Thyroid gland (tissue), 4 donors: ENCODE measurements at regions not wholly inside any gene's neighbourhood (a gene's known extent, or its start where the extent isn't known, plus 50 kb on each side); places are given as distances from the start of the nearest gene placed in this dataset.

Experiments
- DNase-seq, 2 donors: peaks; one replicate each; pipeline ENCODE4 v3.0.0-alpha.2; 2019
- H3K27ac ChIP-seq, 3 donors: fragments of 200-600 bp; sonication (generic); 1 replicate in 2 of 3; 2 replicates in 1 of 3; pipeline ENCODE4 v1.5.1; 2016 to 2019; ENCODE audit warnings: mild to moderate bottlenecking in 1 of 3, moderate library complexity in 1 of 3
- H3K27me3 ChIP-seq: fragments of 200-600 bp; sonication (generic); one replicate; pipeline ENCODE4 v1.5.1; 2019
- H3K36me3 ChIP-seq, 2 donors: fragments of 200-600 bp; sonication (generic); one replicate each; pipeline ENCODE4 v1.5.1; 2016 to 2019
- H3K4me1 ChIP-seq, 2 donors: fragments of 200-600 bp; sonication (generic); one replicate each; pipeline ENCODE4 v1.5.1; 2017 to 2019
- H3K4me3 ChIP-seq, 3 donors: fragments of 200-600 bp; sonication (generic); replicated peaks in 1 of 3; 1 replicate in 2 of 3; 2 replicates in 1 of 3; pipeline ENCODE4 v1.5.1; 2016; ENCODE audit warnings: mild to moderate bottlenecking in 1 of 3
- H3K9me3 ChIP-seq: fragments of 200-600 bp; sonication (generic); one replicate; pipeline ENCODE4 v1.5.1; 2017
- POLR2A ChIP-seq, 2 donors: fragments of 450-650 bp; IDR thresholded peaks; one replicate each; pipeline ENCODE4 v1.6.1; 2017; ENCODE audit warnings: antibody characterized with exemption in 2 of 2, mild to moderate bottlenecking in 2 of 2, moderate library complexity in 1 of 2
- WGBS, 2 donors: methylation state at CpG; one replicate each; pipeline ENCODE4 v1.1.5; 2017; 5-methylcytosine and 5-hydroxymethylcytosine counted together
- intact Hi-C: fragments of 100-400 bp; cut with DNase I; formaldehyde crosslinking; loops from one replicate; pipeline ENCODE4 v1.15.1; 2023
- TF ChIP-seq, protein P1 (sequence below), 6 experiments: fragments of 200-600 bp in 3 of 6; fragments of 450-650 bp in 3 of 6; sonication (generic) in 3 of 6; IDR thresholded peaks; one replicate each; pipeline ENCODE4 v1.5.1; 2016 to 2019; ENCODE audit warnings: antibody characterized with exemption in 6 of 6, mild to moderate bottlenecking in 2 of 6, inconsistent platforms in 1 of 6, moderate library complexity in 1 of 6

DNA sequence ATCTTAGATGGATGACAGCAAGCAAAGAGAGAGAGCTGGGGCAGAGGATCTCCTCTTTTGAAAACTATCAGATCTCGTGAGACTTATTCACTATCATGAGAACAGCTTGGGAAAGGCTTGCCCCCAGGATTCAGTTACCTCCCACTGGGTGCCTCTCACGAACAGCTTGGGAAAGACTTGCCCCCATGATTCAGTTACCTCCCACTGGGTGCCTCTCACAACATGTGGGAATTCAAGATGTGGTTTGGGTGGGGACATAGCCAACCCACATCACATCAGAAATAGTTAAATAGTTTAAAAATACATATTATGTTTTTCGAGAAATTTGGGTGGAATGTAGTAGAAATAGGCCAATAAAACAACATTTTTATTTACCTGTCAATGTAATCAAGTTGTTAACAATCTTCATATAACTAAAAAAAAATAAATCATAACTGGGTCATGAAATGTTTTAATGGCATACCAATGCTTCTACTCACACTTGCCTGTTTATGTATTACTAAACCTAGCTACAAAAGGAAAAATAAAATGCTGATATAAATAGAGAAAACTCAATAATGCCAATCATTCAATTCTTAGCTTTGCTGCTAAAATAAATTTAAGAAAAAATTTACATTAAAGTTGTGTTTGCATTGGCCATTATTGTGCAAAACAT, 608.9 kb downstream of the SUCLG1 start:
- no peak for TF ChIP-seq POLR2A (IDR thresholded peaks at IDR 0.05)
- TF ChIP-seq, protein P1, sequence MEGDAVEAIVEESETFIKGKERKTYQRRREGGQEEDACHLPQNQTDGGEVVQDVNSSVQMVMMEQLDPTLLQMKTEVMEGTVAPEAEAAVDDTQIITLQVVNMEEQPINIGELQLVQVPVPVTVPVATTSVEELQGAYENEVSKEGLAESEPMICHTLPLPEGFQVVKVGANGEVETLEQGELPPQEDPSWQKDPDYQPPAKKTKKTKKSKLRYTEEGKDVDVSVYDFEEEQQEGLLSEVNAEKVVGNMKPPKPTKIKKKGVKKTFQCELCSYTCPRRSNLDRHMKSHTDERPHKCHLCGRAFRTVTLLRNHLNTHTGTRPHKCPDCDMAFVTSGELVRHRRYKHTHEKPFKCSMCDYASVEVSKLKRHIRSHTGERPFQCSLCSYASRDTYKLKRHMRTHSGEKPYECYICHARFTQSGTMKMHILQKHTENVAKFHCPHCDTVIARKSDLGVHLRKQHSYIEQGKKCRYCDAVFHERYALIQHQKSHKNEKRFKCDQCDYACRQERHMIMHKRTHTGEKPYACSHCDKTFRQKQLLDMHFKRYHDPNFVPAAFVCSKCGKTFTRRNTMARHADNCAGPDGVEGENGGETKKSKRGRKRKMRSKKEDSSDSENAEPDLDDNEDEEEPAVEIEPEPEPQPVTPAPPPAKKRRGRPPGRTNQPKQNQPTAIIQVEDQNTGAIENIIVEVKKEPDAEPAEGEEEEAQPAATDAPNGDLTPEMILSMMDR (IDR thresholded peaks at IDR 0.05) = no peak
- H3K27ac ChIP-seq = no peak overlapping the region
- 59 to 76% methylated on average over 3 of the region's 3 CpGs for WGBS, 2 donors
- H3K4me1 ChIP-seq = no peaks in the 10 kb centered on the region
- no peak for DNase-seq
- no peak overlapping the region for H3K4me3 ChIP-seq
- H3K9me3 ChIP-seq = no peaks in the 10 kb centered on the region
- no peaks in the 10 kb centered on the region for H3K36me3 ChIP-seq
- no peaks in the 10 kb centered on the region for H3K27me3 ChIP-seq
- intact Hi-C loops = no loop called here

DNA sequence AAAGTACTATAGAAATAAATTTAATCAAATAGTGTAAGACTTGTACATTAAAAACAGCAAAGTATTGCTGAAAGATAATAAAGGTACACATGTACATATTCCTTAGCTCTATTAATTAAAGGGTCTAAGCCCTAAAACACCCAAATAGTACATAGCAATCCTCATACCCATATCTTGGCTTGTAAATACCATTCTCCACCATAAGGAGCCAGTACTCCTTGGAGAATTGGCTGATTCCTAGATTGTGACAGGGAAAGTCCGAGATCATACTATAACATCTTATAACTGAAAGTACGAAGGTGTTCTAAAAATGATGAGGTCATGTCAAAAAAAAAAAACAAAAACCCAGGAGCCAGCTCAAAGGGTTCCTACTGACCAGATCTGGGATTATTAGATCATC, 614.6 kb downstream of the SUCLG1 start:
- WGBS, 2 donors = 83 to 89% methylated on average over 2 of the region's 2 CpGs
- no peaks in the 10 kb centered on the region for H3K27me3 ChIP-seq
- H3K4me1 ChIP-seq = no peaks in the 10 kb centered on the region
- intact Hi-C loops = no loop called here
- no peaks in the 10 kb centered on the region for H3K36me3 ChIP-seq
- DNase-seq = no peak
- no peaks in the 10 kb centered on the region for H3K9me3 ChIP-seq
- H3K4me3 ChIP-seq = no peak overlapping the region
- no peak overlapping the region for H3K27ac ChIP-seq
- TF ChIP-seq POLR2A (IDR thresholded peaks at IDR 0.05) = no peak
- TF ChIP-seq, protein P1 (IDR thresholded peaks at IDR 0.05) = no peak

DNA sequence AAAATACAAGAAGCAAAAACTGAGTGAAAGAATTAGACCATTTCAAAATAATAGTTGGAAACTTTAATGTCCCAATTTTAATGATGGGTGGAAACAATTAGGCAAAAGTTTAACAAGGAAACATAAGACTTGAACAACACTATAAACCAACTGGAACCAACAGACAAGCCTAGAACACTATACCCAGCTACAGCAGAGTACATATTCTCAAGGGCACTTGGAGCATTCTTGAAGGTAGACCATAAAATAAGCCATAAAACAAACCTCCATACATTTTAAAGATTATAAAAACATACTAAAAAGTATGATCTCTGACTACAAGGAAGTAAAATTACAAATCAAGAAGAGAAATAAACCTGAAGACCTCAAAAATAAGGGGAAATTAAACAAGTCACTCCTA, 616.7 kb downstream of the SUCLG1 start:
- Histone ChIP-seq H3K36me3 (no peaks in the 10 kb centered on the region), H3K4me1 (no peaks in the 10 kb centered on the region), H3K27me3 (no peaks in the 10 kb centered on the region), H3K27ac (no peak overlapping the region), H3K4me3 (no peak overlapping the region), H3K9me3 (no peaks in the 10 kb centered on the region)
- TF ChIP-seq, protein P1 (IDR thresholded peaks at IDR 0.05) = no peak
- no peak for TF ChIP-seq POLR2A (IDR thresholded peaks at IDR 0.05)
- intact Hi-C loops = no loop called here
- DNase-seq = no peak

DNA sequence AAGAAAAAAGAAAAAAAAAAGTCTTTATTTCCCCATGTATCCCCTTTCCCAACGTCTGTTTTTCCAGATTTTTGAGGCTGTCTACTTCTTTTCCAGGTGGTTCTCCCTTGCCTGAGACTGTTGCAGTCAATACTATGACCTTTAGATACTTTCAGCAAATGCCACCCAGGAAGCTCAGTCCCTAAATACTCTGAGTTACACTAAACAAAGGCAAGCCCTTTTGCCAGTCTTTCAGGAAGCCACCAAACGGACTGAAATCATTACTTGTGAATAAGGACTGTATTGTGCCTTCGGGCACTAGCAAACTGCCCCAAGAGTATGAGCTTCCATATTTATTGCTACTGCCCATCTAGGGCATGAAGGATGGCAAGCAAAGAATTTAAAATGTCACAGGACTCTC, 621.3 kb downstream of the SUCLG1 start:
- TF ChIP-seq, protein P1 (IDR thresholded peaks at IDR 0.05) = no peak
- no peak for TF ChIP-seq POLR2A (IDR thresholded peaks at IDR 0.05)
- Histone ChIP-seq H3K4me1 (no peaks in the 10 kb centered on the region), H3K27me3 (no peaks in the 10 kb centered on the region), H3K9me3 (no peaks in the 10 kb centered on the region), H3K36me3 (no peaks in the 10 kb centered on the region), H3K27ac (no peak overlapping the region), H3K4me3 (no peak overlapping the region)
- intact Hi-C loops = no loop called here
- WGBS, 2 donors = 77 to 81% methylated on average over 3 of the region's 3 CpGs
- no peak for DNase-seq

DNA sequence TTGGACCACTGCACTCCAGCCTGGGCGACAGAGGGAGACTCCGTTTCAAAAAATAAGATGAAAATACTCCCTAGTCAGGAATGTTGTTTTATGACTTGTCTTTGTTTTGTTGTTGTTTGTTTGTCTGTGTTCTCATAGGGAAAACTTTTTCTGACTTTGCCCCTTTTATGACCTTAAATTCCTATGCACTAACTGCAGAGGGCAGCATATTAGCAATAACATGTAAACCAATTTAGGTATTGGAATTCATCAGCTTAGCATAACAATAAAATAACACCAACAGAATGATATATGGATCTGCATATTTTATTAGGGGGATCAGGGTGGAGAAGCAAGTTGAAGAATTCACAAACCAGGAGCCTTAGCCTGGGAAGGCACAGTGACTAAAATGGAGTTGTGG, 631.5 kb downstream of the SUCLG1 start:
- H3K4me1 ChIP-seq = no peaks in the 10 kb centered on the region
- no peak for DNase-seq
- H3K9me3 ChIP-seq = no peaks in the 10 kb centered on the region
- H3K27ac ChIP-seq = no peak overlapping the region
- H3K36me3 ChIP-seq = no peaks in the 10 kb centered on the region
- intact Hi-C loops = no loop called here
- WGBS, 2 donors = 93 to 98% methylated on average over 2 of the region's 2 CpGs
- no peak overlapping the region for H3K4me3 ChIP-seq
- TF ChIP-seq POLR2A (IDR thresholded peaks at IDR 0.05) = no peak
- TF ChIP-seq, protein P1 (IDR thresholded peaks at IDR 0.05) = no peak
- H3K27me3 ChIP-seq = no peaks in the 10 kb centered on the region
